GM10248 (cell line): ENCODE measurements at regions not wholly inside any gene's neighbourhood (a gene's known extent, or its start where the extent isn't known, plus 50 kb on each side); places are given as distances from the start of the nearest gene placed in this dataset.

Source experiments
- CTCF ChIA-PET: fragments of 300-600 bp; sonication (Branson Sonifier 250); formaldehyde crosslinking; extraction: SDS; loops from one replicate; lab custom pipeline; 2021; ENCODE audit warnings: antibody characterized with exemption; lab: Yijun Ruan, JAX
- POLR2A ChIA-PET: fragments of 350-650 bp; sonication (Branson Sonifier 250); formaldehyde crosslinking; extraction: SDS; loops from one replicate; lab custom pipeline; 2020; ENCODE audit warnings: antibody characterized with exemption; lab: Yijun Ruan, JAX
- DNase-seq: peaks from one replicate; pipeline ENCODE4 v3.0.0; 2012; ENCODE audit errors: extremely low spot score
- CTCF ChIP-seq: IDR thresholded peaks from 2 replicates; pipeline ENCODE4 v1.5.1; 2012; ENCODE audit warnings: mild to moderate bottlenecking, low read depth; ENCODE audit errors: extremely low read depth, missing control alignments, control extremely low read depth

GRCh38 chr5:82364497-82364896, 86.3 kb upstream of the RPS23 start:
- ChIA-PET CTCF (interaction anchor here (8.2 kb wide), 1 partner anchor 12 kb away, joined by 64 read pairs; no protein-coding TSS in a partner anchor), POLR2A (no interaction called here)
- DNase-seq, result no peak
- peak; percentile 12 for TF ChIP-seq CTCF

GRCh38 chr5:82363524-82363923, 85.4 kb upstream of the RPS23 start:
- no peak for TF ChIP-seq CTCF
- CTCF ChIA-PET, result interaction anchor here (8.2 kb wide), 1 partner anchor 11 kb away, joined by 64 read pairs; no protein-coding TSS in a partner anchor
- POLR2A ChIA-PET, result no interaction called here

GRCh38 chr5:82362636-82363035, 84.5 kb upstream of the RPS23 start:
- CTCF ChIA-PET, result interaction anchor here (8.2 kb wide), 1 partner anchor 10 kb away, joined by 64 read pairs; no protein-coding TSS in a partner anchor
- POLR2A ChIA-PET, result no interaction called here
- no peak for DNase-seq
- TF ChIP-seq CTCF, result no peak

More at GRCh38 chr5:82363524-82363923, 85.4 kb upstream of the RPS23 start:
- DNase-seq, result no peak

- ChIA-PET POLR2A (no interaction called here), CTCF (interaction anchor here (8.2 kb wide), 1 partner anchor 8 kb away, joined by 64 read pairs; no protein-coding TSS in a partner anchor)
- no peak for TF ChIP-seq CTCF
- DNase-seq, result no peak
Observed at GRCh38 chr5:82360022-82360421, 81.9 kb upstream of the RPS23 start.

- CTCF ChIA-PET, result interaction anchor here (1.7 to 8.2 kb wide), 3 partner anchors 7 to 10 kb away, joined by 3 to 64 read pairs (median 12); no protein-coding TSS in a partner anchor
- DNase-seq, result no peak
- TF ChIP-seq CTCF, result no peak
- POLR2A ChIA-PET, result no interaction called here
Observed at GRCh38 chr5:82359272-82359671, 81.1 kb upstream of the RPS23 start.

- ChIA-PET POLR2A (no interaction called here), CTCF (interaction anchor here (1.7 to 2.5 kb wide), 3 partner anchors 9 to 1207 kb away, joined by 3 to 12 read pairs (median 4); no protein-coding TSS in a partner anchor)
- no peak for DNase-seq
- no peak for TF ChIP-seq CTCF
Observed at GRCh38 chr5:82358457-82358856, 80.3 kb upstream of the RPS23 start.
